GM19395 (cell line): ENCODE measurements at regions not wholly inside any gene's neighbourhood (a gene's known extent, or its start where the extent isn't known, plus 50 kb on each side); places are given as distances from the start of the nearest gene placed in this dataset.

ENCODE experiments used
- ATAC-seq: cut with Tn5 transposase; IDR thresholded peaks from one replicate; pipeline ENCODE4 v1.9.1; 2021; ENCODE audit warnings: mild to moderate bottlenecking, moderate library complexity; ENCODE audit not compliant: unreplicated experiment

DNA sequence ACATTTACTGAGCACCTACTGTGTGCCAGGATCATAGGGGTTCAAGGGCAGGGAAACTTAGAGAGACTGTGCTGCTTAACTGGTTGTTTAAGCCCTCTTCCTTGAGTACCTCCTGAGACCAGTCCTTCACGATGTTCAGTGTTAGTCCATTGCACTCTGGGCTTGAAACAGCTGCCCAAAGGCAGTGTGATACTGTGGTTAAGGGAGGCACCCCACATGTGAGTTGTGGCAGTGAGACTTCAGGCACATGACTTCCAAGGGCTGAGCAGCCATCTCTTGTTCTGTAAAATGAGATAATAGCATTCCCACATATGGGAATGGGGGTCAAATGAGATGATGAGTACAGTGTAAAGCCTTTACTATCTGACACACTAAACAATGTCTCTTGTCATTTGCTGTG lies 75.1 kb downstream of the LINGO1 start:
- ATAC-seq: no peak

GRCh38 chr15:77557144-77557543 lies 75.6 kb downstream of the LINGO1 start:
- ATAC-seq: no peak

DNA sequence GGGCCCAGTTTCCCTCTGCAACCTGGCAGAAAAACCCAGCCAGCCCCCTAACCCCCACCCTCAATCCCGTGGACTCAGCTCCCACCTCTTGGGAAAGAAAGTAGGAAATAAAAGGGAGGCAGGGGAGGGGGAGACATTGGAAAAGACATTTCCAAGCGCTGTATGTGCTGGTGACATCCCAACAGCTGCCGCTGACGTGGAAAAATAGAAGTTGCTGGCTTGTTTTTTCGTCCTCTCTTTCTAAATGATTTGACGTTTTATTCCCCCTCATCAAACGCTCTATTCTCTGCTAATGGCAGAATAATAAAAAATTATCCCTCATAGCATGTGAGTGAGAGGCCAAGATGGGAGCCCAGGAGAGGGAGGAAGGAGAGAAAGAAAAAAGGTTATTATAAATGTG lies 76.1 kb downstream of the LINGO1 start:
- ATAC-seq: no peak

DNA sequence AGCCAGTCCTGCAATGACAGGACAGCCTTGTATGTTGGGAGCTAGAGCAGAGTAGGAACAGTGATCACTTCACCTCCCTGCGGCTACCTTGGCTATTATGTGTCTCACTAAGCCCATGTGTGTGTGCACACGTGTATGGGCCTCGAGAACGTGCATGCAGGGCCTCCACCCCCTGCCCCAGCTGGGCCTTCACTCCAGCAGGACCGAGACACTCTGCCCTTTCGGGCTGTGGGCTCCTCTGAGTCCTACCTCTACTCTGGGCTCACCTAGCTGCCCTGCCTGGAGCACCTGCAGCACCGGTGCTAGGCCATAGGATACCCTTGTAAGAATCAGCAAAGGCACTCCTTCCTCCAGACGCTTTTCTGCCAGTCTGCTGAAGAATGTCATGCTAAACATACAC lies 77.5 kb downstream of the LINGO1 start:
- ATAC-seq: no peak

DNA sequence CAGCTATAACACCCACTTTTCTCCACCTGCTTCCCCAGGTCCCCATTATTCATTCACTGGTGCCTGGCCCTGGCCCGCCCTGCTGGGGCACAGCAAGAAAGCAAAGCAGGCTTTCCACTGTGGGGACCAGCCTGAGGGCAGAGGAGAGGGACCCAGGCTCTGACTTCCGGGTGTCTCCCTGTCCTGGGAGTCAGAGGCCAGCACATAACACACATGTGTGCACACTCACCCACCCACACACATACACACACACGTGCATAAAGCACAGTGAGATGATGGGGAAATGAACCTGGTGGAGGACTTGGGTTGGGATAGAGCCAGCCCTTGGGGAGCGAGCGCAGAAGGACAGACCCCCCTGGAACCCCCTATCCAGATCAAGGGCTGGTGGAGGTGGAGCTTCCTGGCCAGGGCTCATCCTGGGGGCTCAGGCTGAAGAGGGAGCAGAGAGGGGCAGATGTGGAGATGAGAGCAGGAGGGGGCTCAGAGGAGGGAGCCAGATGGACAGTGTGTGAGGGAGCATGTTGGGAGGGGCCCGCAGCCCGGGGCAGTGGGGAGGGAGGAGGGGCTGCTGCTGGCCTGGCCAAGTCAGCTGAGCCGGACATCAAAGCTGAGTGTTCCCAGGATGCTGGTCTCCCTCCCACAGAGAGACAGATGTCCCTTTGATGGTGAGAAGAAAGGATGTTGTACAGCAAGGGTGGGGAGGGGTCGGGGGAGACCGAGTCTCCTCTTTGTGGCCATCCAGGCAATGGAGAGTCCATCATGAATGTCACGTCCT lies 78.2 kb downstream of the LINGO1 start:
- no peak for ATAC-seq

DNA sequence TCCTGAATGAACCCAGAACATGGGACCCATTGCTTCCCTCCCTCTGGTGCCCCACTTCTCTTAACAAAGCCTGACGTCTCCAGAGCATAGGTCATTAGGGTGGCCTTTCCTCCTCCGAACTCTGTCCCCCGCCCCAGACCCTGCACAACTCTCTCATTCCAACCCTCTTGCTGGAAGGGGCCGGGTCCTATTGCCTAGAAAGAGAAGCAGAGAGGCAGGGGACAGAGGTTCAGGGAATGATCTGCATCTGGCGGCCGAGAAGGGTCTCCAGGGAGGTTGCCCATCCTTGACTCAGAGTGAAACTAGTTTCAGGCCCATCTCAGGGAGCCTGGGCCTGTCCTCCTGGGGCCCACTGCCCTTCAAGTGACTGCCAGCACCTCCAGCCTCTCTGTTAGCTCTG lies 79.0 kb downstream of the LINGO1 start:
- ATAC-seq: no peak

- no peak for ATAC-seq
Observed at GRCh38 chr15:77553257-77553656, 79.5 kb downstream of the LINGO1 start.

- ATAC-seq: no peak
Observed at GRCh38 chr15:77552066-77552465, 80.6 kb downstream of the LINGO1 start.

- no peak for ATAC-seq
Observed at GRCh38 chr15:77550301-77551251, 82.1 kb downstream of the LINGO1 start.

- no peak for ATAC-seq
Observed at GRCh38 chr15:77549576-77550288, 83.0 kb downstream of the LINGO1 start.

DNA sequence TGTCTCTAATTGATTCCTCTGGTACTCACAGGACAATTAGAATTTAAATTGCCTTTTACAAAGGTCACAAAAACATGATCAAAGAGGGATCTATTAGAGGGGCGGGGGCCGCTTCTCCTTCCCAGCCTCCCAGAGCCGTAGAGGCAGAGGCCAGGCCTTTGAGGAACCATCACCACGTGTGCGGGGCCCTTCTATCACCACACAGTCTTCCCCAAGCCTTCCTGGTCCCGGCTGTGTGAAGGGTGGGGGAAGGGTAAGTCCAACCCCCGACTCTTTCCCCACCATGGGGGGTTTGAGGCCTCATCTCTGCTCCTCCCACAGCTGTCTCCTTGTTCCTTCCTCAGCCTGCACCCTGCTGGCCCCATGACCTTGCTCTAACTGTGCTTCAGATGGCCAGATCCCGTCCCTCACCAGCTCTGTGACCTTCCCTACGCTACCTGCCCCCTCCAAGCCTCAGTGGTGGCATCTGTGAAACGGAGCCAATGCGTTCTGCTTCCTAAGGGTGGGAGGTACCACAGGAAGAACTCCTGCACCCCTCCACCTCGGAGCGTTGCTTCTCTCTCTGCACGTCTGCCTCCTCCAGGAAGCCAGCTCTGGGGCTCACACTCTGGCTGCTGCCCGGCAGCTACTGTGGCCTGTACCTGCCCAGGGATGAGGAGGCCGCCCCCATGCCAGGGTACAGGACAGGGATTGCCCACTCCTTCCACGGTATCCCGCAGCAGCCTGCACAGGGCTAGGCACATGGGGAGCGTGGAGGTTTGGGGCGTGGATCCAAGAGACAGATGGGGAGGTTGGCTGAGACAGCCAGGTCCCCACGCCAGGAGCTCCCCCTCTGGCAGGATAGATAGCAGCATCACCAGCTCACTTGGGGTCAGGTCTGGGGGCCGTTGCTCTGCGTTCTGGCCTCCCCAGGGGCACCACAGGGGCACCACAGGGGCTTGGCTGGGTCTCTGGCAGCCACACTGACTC lies 83.8 kb downstream of the LINGO1 start:
- ATAC-seq: no peak

- ATAC-seq: no peak
Observed at GRCh38 chr15:77547801-77548588, 84.7 kb downstream of the LINGO1 start.

DNA sequence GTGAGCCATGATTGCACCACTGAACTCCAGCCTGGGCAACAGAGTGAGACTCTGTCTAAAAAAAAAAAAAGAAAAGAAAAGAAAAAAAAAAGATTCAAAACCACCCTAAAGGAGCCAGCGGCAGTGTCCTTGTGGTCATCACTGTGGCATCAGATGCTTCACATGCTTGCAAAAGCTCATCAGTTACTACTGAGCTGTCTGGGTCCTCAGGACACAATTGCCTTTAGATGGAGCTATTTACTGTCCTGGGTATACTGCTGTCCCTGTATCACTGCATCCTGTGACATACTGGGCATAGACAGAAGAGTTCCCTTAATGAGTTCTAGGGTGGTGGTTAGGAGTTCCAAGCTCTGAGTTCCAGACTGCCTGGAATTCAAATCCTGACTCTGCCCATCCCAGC lies 85.8 kb downstream of the LINGO1 start:
- ATAC-seq: no peak

DNA sequence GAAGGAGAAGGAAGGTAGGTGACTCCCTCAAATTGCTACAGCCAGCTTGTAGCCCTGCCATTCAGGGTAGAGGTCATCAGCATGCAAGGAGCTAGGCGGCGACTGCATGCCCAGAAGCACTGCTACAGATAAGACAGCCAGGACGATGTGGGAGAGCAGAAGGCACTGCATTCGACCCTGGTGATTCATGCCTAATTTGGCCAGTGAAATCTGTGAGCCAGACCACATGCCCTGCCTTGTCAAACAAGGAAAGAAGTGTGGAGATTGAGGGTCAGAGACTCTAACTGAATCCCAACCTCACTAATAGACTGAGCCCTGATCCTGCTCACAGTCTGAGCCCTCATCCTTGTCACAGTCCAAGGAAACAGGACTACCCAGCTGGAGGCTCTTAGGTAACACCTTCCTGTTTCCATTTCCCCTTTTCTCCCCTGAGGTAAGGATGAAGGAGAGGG lies 86.6 kb downstream of the LINGO1 start:
- no peak for ATAC-seq

- no peak for ATAC-seq
Observed at GRCh38 chr15:77545058-77545457, 87.7 kb downstream of the LINGO1 start.

GRCh38 chr15:77544162-77544561 lies 88.5 kb downstream of the LINGO1 start:
- ATAC-seq: no peak

DNA sequence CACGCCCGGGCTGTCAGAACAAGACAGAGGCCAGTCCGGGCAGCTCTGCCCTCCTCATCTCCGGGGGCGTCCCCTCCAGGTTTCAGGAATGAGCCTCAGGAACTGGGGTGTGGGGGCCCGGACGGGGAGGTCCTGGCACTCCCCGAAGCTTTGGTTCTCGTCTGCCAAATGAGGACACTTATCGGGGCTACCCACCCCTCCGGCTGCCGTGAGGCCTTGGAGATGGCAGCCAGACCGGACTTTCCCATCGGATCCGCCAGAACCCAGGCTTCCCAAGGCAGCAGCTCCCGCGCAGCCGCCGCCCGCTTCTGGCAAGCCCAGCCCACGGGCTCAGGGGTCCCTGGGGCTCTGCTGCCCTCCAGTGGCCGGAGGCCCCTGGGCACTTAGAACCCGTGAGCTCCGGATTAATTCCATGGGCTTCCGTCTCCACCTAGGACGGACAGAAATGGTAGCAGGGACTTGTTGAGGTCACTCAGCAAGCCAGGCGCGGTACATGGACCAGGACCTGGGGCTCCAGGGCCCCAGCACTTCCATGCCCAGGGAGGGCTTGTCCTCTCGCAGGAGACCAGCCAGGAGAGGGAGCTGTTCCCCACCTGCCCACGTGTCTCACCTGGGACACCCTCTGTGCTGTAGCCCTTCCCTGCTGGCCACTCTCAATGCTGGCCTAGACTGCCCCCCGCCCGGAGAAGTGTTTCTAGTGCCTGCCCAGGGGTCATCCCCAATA lies 89.4 kb downstream of the LINGO1 start:
- peak; percentile 74 for ATAC-seq

DNA sequence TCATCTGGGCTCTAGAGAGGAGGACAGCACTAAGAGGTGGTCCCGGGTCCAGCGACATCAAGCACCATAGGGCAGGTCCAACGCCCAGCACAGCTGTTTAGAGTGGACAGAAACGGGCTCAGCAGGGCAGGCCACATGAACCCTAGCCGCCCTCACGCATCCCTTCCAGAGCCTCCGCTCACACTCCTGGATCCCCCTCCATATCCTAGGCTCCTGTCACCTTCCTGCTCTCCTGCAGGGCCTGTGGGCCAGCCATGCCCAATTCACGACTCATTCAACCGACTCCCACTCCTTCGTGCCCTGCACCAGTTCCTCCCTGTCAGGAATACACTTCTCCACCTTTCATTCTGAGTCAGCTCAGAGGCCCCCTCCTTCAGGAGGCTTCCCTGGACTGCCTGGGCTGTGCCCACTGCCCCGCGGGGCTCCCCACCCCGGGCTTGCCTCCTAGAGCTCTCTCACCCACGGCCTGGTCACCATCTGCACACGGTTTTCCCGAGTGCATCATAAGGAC lies 90.2 kb downstream of the LINGO1 start:
- ATAC-seq: no peak
